Ovary (tissue), 3 donors: ENCODE measurements at regions not wholly inside any gene's neighbourhood (a gene's known extent, or its start where the extent isn't known, plus 50 kb on each side); places are given as distances from the start of the nearest gene placed in this dataset.

ENCODE experiments used
- EP300 ChIP-seq: sonication (generic); formaldehyde crosslinking; IDR thresholded peaks from one replicate; pipeline ENCODE4 v1.6.1; 2017; ENCODE audit warnings: antibody characterized with exemption
- POLR2A ChIP-seq: fragments of 450-650 bp; IDR thresholded peaks from one replicate; pipeline ENCODE4 v1.6.1; 2017; ENCODE audit warnings: antibody characterized with exemption, mild to moderate bottlenecking, moderate library complexity
- TF ChIP-seq, protein P1 (sequence below), 3 donors: fragments of 450-650 bp in 2 of 3; fragments of 200-600 bp in 1 of 3; IDR thresholded peaks; one replicate each; pipeline versions ENCODE4 v1.5.1 to v1.8.0; 2016 to 2022; ENCODE audit warnings: antibody characterized with exemption in 3 of 3, mild to moderate bottlenecking in 1 of 3
- donor health status: DM: no; HTN: no; CAD: no.

DNA sequence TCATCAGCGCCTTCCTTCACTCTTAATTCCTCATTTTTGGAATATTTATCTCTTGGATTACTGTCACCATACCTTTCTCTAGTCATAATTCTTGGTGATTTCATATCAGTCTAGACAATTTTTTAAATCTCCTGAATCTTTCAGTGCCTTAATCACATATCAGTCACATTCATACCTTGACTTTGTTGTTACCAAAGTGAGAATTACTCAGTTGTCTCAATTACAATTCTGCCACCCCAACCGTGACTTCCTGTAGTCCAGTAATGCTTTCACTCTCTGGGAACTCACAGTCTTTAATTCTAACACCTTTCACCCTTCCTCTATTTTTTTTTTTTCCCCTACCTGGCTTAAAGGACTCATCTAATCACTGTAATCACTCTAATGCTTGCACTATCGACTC lies 1275.3 kb upstream of the TENM3 start:
- no peak for TF ChIP-seq EP300
- TF ChIP-seq POLR2A: no peak
- TF ChIP-seq, protein P1, sequence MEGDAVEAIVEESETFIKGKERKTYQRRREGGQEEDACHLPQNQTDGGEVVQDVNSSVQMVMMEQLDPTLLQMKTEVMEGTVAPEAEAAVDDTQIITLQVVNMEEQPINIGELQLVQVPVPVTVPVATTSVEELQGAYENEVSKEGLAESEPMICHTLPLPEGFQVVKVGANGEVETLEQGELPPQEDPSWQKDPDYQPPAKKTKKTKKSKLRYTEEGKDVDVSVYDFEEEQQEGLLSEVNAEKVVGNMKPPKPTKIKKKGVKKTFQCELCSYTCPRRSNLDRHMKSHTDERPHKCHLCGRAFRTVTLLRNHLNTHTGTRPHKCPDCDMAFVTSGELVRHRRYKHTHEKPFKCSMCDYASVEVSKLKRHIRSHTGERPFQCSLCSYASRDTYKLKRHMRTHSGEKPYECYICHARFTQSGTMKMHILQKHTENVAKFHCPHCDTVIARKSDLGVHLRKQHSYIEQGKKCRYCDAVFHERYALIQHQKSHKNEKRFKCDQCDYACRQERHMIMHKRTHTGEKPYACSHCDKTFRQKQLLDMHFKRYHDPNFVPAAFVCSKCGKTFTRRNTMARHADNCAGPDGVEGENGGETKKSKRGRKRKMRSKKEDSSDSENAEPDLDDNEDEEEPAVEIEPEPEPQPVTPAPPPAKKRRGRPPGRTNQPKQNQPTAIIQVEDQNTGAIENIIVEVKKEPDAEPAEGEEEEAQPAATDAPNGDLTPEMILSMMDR (IDR thresholded peaks at IDR 0.05): no peak
